ENCODE measurements at regions not wholly inside any gene's neighbourhood (a gene's known extent, or its start where the extent isn't known, plus 50 kb on each side); places are given as distances from the start of the nearest gene placed in this dataset.

DNA sequence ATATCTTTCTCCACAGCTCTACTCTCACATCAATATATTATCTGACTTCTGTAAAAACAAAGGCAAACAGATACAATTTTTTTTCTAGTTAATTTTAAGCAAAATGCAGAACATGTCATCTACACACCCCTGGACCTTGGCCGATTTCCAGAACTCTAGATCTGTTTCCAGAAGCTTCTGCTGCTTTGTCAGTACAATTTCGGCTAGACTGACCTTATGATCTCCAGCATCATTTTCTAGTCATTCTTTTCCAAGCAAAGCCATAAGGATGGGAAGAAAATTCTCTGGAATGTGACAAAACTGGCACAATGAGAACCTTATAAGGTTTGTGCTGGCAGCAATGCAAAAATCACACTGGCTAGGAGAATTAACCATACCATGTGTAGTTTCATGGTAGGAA, 132.8 kb upstream of the MPDZ start:
- no peak for DNase-seq

DNA sequence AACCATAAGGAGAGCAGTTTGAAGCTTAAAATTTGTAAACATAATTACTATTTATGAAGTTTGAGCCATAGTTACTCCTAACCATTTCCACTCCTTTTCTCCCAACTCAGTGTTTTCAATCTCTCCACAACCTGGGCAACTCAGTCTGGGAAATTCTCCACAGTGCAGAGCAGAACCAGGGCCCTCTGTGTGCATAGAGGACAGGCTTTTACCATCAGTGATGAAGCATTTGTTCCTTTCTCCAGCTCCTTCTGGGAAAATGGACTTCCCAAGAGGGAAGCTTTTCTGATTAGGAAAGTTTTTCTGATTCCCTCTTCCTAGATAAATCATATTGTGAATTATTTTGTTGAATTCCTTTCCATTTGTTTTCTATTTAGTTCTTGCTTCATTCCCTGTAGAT, 132.3 kb upstream of the MPDZ start:
- no peak for DNase-seq

- DNase-seq = no peak
Observed at GRCh38 chr9:13410566-13411031, 131.1 kb upstream of the MPDZ start.

DNA sequence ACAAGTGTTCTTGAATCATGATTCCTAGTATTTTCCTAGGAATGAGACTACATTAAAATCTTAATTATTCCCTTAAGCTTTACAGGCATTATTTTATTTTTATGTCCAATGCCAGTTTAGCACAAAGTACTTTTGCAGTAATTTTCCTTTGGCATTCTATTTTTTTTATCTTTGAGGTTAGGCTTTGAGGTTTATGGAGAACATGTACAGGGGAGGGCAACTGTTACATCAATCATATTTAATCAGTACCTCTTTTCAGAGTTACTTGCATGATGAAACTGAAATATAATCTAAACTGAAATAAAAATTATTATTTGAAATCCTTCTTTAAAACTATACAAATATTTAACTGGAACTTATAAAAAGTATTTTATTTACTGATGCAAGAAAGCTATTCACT, 118.2 kb upstream of the MPDZ start:
- DNase-seq = no peak

- DNase-seq = no peak
Observed at GRCh38 chr9:13397220-13397619, 117.7 kb upstream of the MPDZ start.

DNA sequence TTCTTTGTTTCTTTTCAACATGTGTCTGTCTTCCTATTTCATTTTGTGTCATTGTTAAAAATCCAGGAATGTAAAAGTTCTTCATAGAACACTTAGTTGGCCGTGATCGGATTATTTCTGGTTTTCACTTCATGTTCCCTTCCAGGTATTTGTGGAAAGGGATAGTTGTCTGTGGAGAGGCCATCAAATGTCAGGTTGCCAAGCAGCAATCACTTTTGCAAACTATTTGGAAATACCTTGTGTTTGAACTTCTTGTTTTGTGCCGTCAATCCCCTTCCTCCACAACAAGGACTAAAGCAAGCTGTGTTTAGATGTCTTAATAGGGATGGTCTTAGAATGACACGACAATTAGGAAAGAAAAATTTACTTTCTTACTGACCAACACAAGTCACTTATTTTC, 116.9 kb upstream of the MPDZ start:
- DNase-seq = no peak

GRCh38 chr9:13395156-13395555, 115.7 kb upstream of the MPDZ start:
- DNase-seq = no peak

DNA sequence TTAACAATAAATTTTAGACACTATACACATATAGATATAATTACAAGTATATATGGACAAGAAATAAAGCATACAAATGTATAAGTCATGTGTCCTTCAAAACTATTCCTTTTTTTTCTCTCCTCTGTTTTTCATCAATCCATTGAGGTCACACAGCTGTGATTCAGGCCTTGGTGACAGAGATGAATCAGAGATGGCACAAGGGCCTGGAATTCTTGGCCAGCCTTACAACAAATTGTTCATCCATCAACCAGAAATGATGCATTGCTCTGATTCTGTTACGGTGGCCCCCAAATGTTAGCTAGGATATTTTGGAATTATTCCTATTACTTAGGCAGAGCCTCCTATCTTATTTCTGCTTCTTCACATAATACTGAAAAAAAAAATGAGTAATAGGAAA, 108.7 kb upstream of the MPDZ start:
- DNase-seq = no peak

DNA sequence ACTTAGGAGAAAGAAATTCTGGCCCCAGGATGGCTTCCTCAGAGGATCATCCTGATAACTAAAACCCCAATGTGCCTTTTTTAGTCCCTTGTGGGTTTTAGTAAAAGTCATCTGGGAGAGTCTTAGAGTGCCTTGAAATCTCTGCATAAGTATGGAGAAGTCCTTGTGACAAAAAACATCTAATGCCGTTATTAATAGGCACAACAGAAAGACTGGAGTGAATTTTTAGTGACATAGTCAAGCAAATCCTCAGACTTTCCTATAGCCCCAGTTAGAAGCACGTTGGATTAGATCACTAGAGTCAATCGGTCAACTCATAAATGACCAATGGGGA, 108.2 kb upstream of the MPDZ start:
- DNase-seq = no peak

GRCh38 chr9:13386935-13387733, 107.6 kb upstream of the MPDZ start:
- no peak for DNase-seq

DNA sequence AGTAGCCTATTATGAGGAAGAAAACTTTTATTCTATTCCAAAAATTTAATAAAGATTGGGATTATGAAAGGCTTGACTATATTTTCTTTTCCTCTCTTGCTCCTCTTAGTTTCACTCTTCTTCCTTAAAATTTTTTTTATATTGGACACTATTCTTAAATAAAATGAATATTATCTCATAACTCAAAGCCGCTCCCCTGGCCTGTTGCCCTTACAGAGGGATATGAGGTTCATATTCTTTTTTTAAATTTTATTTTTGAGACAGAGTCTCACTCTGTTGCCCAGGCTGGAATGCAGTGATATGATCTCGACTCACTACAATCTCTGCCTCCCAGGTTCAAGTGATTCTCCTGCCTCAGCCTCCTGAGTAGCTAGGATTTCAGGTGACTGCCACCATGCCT, 106.8 kb upstream of the MPDZ start:
- DNase-seq = no peak

DNA sequence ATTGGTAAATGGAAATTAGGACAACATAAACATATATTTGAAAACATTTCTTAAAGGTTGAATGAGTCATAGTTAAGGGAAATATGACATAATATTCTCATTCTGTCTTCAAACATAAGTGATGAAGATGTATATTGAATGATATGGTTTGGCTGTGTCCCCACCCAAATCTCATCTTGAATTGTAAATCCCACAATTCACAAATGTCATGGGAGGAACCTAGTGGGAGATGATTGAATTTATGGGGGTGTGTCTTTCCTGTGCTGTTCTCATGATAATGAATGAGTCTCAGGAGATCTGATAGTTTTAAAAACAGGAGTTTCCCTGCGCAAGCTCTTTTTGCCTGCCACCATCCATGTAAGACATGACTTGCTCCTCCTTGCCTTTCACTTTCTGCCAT, 104.4 kb upstream of the MPDZ start:
- no peak for DNase-seq

DNA sequence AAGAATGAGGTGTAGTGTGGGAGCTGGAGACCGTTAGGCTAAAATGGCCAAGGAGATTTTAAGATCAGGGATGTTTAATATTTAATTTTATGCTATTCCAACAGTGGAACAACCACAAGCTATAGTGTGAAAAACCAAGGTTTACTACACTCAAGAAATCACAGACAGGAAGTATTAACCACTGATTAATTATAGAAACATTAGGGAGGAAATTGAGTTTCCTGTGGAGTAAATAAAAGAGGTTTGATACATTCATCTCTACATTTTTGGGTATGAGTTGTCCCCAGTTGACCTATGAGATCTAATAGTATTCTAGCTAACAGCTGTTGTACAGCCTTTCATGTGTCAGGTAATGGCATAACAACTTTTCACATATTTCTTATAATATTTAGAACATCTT, 103.7 kb upstream of the MPDZ start:
- DNase-seq = no peak

- no peak for DNase-seq
Observed at GRCh38 chr9:13382595-13382994, 103.1 kb upstream of the MPDZ start.

DNA sequence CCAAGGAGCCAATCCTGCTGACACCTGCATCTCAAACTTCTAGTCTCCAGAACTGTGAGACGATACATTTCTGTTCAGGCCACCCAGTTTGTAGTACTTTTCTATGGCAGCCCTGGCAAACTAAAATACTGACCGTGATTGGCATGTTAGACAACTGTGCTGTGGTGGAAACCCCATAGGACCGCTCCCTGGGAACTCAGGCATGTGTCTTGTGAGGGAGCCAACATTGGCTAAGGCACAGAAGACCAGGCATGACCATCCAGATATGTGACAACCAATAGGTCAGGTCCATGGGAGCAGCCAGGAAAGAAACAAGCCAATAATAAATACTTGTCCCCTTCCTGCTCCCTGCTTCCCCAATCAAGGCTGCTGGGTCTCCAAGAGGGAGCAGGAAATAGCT, 101.4 kb upstream of the MPDZ start:
- DNase-seq = no peak

DNA sequence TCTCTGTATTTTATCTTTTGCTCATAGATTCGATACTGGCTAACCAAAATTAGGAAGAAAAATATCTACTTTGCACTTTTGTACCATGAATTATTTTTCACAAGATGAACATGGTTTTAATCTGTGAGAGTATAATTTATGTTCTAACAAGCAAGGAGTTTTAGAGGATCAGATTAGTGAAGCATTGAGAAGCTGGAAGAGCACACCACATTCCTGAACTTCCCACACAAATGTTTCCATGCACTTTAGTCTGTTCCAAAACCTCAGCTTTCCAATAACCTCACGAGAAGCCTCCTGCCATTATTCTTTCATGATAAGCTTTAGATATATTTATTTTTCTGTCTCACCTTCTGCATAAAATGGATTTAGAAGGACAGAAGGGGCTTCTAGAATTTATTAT, 98.7 kb upstream of the MPDZ start:
- DNase-seq = no peak

DNA sequence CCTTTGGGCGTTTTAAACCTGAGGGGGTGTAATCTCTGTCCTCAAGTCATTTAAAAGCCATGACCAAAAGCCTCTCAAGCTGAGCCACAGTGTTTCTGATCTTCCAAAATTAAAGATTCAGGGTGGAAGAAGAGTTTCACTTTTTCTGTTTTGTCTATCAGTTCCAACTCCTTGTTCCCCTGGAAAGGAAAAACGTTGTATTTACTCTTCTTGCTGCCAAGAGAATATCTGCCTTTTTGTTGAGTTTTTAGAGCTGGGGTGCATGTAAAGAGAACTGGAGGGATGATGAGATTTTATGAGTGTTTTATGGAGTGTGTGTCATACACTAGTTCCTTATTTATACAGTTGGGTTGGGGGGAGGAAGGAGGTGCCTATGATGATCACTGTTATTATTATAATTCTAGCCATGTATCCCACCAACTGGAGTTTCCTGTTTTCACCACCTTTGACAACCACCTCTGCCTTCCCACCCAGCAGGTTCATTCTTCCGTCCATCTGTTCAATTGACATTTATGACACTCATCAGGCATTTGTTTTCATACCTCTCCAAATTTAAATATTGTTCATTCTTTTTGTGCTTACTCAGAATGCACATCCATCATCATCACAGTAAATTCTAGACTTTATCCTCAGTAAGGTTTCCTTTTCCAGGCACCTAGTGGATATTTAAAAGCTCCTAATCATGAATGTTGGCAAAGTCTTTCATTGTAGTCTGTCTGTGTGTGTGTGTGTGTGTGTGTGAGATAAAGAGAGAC, 97.9 kb upstream of the MPDZ start:
- DNase-seq = no peak

- DNase-seq = no peak
Observed at GRCh38 chr9:13372510-13372909, 93.0 kb upstream of the MPDZ start.

DNA sequence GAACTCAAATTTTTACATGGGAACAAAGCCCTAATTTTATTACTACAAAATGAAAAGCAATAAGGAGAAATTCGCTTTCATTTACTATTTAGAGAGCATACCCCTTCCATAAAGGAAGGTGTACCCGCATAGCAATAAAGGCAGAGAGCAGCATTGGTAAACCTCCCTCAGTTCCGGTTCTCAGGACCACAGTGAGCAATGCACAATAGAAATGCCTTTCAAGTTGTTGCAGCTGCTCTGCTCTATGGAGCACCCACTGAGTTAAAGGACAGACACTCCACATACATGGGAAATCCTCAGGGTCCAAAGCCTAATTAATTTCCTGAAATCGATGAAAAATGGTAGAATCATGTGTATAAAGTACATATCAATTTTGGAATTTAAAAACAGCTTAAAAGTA, 89.9 kb upstream of the MPDZ start:
- DNase-seq = no peak

DNA sequence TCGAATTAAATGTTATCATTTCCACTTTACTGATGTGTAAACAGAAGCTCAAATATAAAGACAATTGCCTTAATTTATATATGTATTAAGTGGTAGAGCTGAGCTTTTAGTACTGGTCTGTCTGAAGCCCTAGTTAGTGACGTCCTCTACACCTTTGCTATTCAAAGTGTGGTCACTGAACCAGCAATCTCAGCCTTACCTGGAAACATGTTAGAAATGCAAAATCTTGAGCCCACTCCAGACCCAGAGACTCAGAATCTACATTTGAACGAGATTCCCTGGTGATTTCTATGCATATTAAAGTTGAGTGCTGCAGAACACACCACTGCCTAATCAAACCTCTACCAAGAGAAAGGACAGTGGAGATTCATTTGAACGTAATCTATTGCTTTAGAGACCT, 88.3 kb upstream of the MPDZ start:
- DNase-seq = no peak

GRCh38 chr9:13364271-13365000, 84.9 kb upstream of the MPDZ start:
- no peak for DNase-seq

DNA sequence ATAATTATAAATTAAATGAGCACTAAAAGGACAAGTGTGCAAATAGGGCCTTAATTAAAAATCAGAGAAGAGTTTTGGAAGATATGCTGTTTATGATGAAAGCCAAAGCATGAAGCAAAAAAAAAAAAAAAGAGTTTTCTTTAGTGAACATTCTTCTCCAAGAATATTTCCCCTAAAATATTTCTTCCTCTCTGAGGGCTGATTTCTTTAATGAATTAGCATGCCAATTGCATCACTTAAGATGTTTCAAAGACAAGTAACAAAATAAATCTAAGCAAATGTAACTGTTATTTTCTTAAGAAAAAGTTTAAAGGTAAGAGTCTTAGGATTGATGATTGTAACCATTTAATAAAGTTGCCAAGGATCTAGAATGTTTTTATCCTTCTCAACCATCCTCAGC, 81.6 kb upstream of the MPDZ start:
- DNase-seq = no peak

DNA sequence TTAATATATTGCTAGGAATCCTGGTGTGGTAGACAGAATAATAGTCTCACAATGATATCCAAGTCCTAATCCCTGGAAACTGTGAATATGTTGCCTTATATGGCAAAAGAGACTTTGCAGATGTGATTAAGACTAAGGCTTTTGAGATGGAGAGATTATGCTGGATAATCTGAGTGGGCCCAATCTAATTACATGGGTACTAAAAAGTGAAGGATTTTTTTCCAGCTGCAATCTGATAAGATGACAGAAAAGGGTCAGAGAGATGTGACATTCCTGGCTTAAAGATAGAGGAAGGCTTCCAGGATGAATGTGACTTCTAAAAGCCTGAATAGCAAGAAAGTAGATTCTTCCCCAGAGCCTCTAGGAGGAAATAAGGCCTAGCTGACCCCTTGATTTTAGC, 80.7 kb upstream of the MPDZ start:
- no peak for DNase-seq

Data from anterior cingulate cortex (tissue), 58 donors.